ENCODE measurements at regions not wholly inside any gene's neighbourhood (a gene's known extent, or its start where the extent isn't known, plus 50 kb on each side); places are given as distances from the start of the nearest gene placed in this dataset.

GRCh38 chr10:33496096-33496495 is 161.6 kb upstream of the NRP1 start:
- no peak overlapping the region for H3K27ac Mint-ChIP-seq
- no peak overlapping the region for H3K18ac ChIP-seq (ENCODE audit: insufficient read length, low read depth, low read length)

More at GRCh38 chr10:33496096-33496495, 161.6 kb upstream of the NRP1 start:
- no peaks in the 10 kb centered on the region; a peak in 1 of 7 replicates for H3K36me3 Mint-ChIP-seq (ENCODE audit: insufficient read depth in 1 of 3, low read depth in 3 of 3)
- Histone ChIP-seq H4K91ac (ENCODE audit: insufficient read length, low read depth, low read length) (no peak overlapping the region), H4K20me1 (ENCODE audit: control insufficient read depth, insufficient read depth, insufficient read length) (no peaks in the 10 kb centered on the region), H3T11ph (ENCODE audit: low read length) (no peak overlapping the region), H3K79me1 (ENCODE audit: insufficient read depth, low read depth, low read length, poor library complexity, severe bottlenecking) (no peaks in the 10 kb centered on the region), H3K4ac (ENCODE audit: low read depth, low read length) (no peak overlapping the region), H2BK20ac (ENCODE audit: low read depth, low read length, poor library complexity, severe bottlenecking) (no peak overlapping the region), H3K23me2 (ENCODE audit: insufficient read length, low read depth, low read length, poor library complexity, severe bottlenecking) (no peaks in the 10 kb centered on the region), H3K27me3 (ENCODE audit: insufficient read depth, low read length) (no peaks in the 10 kb centered on the region), H3K4me1 (ENCODE audit: insufficient read depth, low read length) (no peaks in the 10 kb centered on the region), H2BK120ac (ENCODE audit: low read depth, low read length, poor library complexity, severe bottlenecking) (no peak overlapping the region), H3K27ac (ENCODE audit: insufficient read length, low read depth, low read length) (no peak overlapping the region), H3K23ac (ENCODE audit: insufficient read length, low read depth, low read length) (no peak overlapping the region), H2BK12ac (ENCODE audit: insufficient read length, low read depth, low read length) (no peak overlapping the region), H2AFZ (ENCODE audit: low read length) (no peak overlapping the region), H4K5ac (ENCODE audit: insufficient read length, low read depth, low read length) (no peak overlapping the region), H3K56ac (ENCODE audit: insufficient read length, low read depth, low read length) (no peak overlapping the region), H3K4me2 (ENCODE audit: insufficient read depth, insufficient read length, low read length) (no peak overlapping the region), H3K79me2 (ENCODE audit: insufficient read depth, low read length) (no peaks in the 10 kb centered on the region), H3K14ac (ENCODE audit: insufficient read depth, low read length) (no peak overlapping the region), H3K9ac (ENCODE audit: extremely low read depth, insufficient read length, low read length) (no peak overlapping the region), H2BK5ac (ENCODE audit: insufficient read length, low read length) (no peak overlapping the region), H4K8ac (replicated peaks; ENCODE audit: insufficient read length, low read depth, low read length) (no peak overlapping the region), H2AK5ac (ENCODE audit: insufficient read length, low read length) (no peak overlapping the region), H3K9me3 (ENCODE audit: control insufficient read depth, low read depth, low read length) (no peaks in the 10 kb centered on the region), H2BK15ac (ENCODE audit: low read depth, low read length) (no peak overlapping the region)
- H3K4me1 Mint-ChIP-seq, result peaks cover 6 to 9% of the 10 kb centered on the region in 2 experiments
- H3K27me3 Mint-ChIP-seq (ENCODE audit: low read depth), result no peaks in the 10 kb centered on the region
- DNase-seq, result no peak
- H3K4me3 Mint-ChIP-seq, result no peak overlapping the region
- H3K9me3 Mint-ChIP-seq, result no peaks in the 10 kb centered on the region; a peak in 1 of 5 replicates
- no peak for TF ChIP-seq CTCF (conservative IDR thresholded peaks at IDR 0.05)
- no CpG with 5 or more reads among the region's 4 CpGs for WGBS (ENCODE audit: extremely low coverage, insufficient read length, low lambda C conversion rate)

Data from H9 (cell line).